ENCODE measurements at regions not wholly inside any gene's neighbourhood (a gene's known extent, or its start where the extent isn't known, plus 50 kb on each side); places are given as distances from the start of the nearest gene placed in this dataset.

DNA sequence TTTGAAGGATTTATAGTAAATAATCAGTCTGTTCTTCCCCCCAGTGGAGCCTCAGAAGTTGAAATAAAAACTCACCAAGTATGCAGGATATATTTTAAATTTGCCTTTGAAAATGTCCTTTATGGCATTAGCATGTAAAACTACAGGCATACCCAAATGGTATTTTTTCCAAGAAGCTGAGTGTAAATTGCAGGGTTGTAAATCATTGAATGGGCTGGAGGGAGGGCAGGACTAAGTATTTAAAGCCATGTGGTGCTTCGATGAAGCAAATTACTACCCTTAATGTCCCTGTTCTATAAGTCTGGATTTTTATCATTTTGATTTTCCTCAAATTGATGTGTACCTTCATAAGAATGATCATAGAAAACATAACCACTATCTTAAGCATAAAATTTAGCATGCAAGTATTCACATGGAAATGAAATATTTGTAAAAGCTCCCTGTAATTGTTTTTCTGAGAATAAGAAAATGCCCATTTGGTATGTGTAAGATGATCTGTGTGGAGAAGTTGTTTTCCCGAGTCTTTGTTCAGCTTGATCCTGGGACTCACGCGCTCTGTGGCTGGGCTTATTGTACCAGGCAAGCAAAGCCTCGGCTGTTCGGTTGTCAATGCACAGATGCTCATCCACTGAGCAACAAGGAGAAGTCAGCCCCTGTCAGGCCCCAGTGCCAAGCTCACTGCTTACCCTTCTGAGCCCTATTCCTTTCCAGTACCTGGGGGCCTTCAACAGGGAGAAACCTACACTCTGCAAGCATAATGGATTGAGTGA, 66.7 kb downstream of the CD164 start:
- ChIA-PET POLR2A (ENCODE audit: unreplicated experiment) (no interaction called here), CTCF (no interaction called here)
- H3K4me1 ChIP-seq (ENCODE audit: insufficient read depth, low read length), result no peaks in the 10 kb centered on the region
- no peaks in the 10 kb centered on the region for H3F3A ChIP-seq (ENCODE audit: low read length, unreplicated experiment)
- TF ChIP-seq EZH2phosphoT487 (IDR thresholded peaks at IDR 0.05; ENCODE audit: borderline replicate concordance, low read length) (no peak), CTCF (conservative IDR thresholded peaks at IDR 0.05; ENCODE audit: low read depth, low read length) (no peak), EZH2 (IDR thresholded peaks at IDR 0.05; ENCODE audit: low read length, unreplicated experiment) (no peak)
- no peak overlapping the region for H3K4me2 ChIP-seq (ENCODE audit: low read length)
- intact Hi-C loops (cut with micrococcal nuclease), result no loop called here
- H3K27me3 ChIP-seq (ENCODE audit: low read length), result no peaks in the 10 kb centered on the region
- no peak for ATAC-seq
- no peak overlapping the region for H3K9ac ChIP-seq (ENCODE audit: low read length)
- no peaks in the 10 kb centered on the region for H3K9me2 ChIP-seq (replicated peaks; ENCODE audit: low read length)
- no peak for DNase-seq
- no peaks in the 10 kb centered on the region for H3K79me2 ChIP-seq (ENCODE audit: low read length)
- no peak overlapping the region for H2AFZ ChIP-seq (ENCODE audit: low read length)
- H3K36me3 ChIP-seq (ENCODE audit: low read depth, low read length), result no peaks in the 10 kb centered on the region
- no peaks in the 10 kb centered on the region for H3K9me3 ChIP-seq (ENCODE audit: low read length)
- H3K4me3 ChIP-seq (ENCODE audit: low read length), result no peak overlapping the region
- BruUV-seq (replicated peaks), result no TSS peak
- H4K20me1 ChIP-seq (ENCODE audit: low read length), result no peaks in the 10 kb centered on the region
- H3K27ac ChIP-seq (ENCODE audit: low read length), result no peak overlapping the region

DNA sequence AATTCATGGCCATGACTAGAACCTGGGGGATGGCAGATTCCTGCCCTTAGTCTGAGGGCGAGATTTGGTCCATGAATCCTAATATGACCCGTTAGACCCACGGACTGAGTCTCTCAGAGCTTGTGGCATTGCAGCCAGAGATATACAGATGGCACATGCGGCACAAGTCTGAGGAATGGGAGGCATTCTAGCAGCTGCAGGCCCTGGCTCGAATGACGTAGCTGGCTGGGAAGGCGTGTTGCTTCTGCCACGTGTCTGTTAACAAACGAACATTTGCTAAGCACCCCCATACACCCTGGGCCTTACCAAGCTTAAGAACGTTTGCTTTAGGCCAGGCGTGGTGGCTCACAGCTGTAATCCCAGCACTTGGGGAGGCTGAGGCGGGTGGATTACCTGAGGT, 68.0 kb downstream of the CD164 start:
- no peak overlapping the region for H3K4me3 ChIP-seq (ENCODE audit: low read length)
- no peaks in the 10 kb centered on the region for H3K9me2 ChIP-seq (replicated peaks; ENCODE audit: low read length)
- intact Hi-C loops (cut with micrococcal nuclease), result no loop called here
- H2AFZ ChIP-seq (ENCODE audit: low read length), result no peak overlapping the region
- ATAC-seq (no peak), DNase-seq (no peak)
- no peaks in the 10 kb centered on the region for H3K9me3 ChIP-seq (ENCODE audit: low read length)
- H3K27ac ChIP-seq (ENCODE audit: low read length), result no peak overlapping the region
- no TSS peak for BruUV-seq (replicated peaks)
- H3K27me3 ChIP-seq (ENCODE audit: low read length), result no peaks in the 10 kb centered on the region
- no peaks in the 10 kb centered on the region for H3K4me1 ChIP-seq (ENCODE audit: insufficient read depth, low read length)
- H3K79me2 ChIP-seq (ENCODE audit: low read length), result no peaks in the 10 kb centered on the region
- no peak overlapping the region for H3K4me2 ChIP-seq (ENCODE audit: low read length)
- POLR2A ChIA-PET (ENCODE audit: unreplicated experiment), result no interaction called here
- H4K20me1 ChIP-seq (ENCODE audit: low read length), result no peaks in the 10 kb centered on the region
- CTCF ChIA-PET, result no interaction called here
- H3K36me3 ChIP-seq (ENCODE audit: low read depth, low read length), result no peaks in the 10 kb centered on the region
- no peaks in the 10 kb centered on the region for H3F3A ChIP-seq (ENCODE audit: low read length, unreplicated experiment)
- H3K9ac ChIP-seq (ENCODE audit: low read length), result no peak overlapping the region
- TF ChIP-seq EZH2phosphoT487 (IDR thresholded peaks at IDR 0.05; ENCODE audit: borderline replicate concordance, low read length) (no peak), EZH2 (IDR thresholded peaks at IDR 0.05; ENCODE audit: low read length, unreplicated experiment) (no peak), CTCF (conservative IDR thresholded peaks at IDR 0.05; ENCODE audit: low read depth, low read length) (no peak)

DNA sequence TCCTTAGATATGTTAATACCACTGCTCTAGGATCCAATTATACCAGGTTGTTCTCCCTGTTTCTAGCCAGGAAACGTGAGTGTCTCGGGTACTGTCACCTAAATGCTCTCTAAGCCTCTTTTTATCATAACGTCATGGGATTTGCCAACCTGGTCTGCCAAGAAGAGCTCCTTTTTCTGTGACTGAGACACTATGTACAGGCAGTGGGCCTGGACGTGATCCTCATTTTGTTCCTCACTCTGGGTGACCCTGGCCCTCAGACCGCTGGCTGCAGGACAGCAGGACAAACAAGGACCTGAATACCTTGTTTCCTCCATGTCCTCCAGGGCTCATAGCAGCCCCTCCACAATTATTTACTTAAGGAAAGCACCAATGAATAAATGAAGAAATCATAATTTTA, 69.1 kb downstream of the CD164 start:
- Histone ChIP-seq H3K9ac (ENCODE audit: low read length) (no peak overlapping the region), H4K20me1 (ENCODE audit: low read length) (no peaks in the 10 kb centered on the region), H3K4me1 (ENCODE audit: insufficient read depth, low read length) (peaks cover 2% of the 10 kb centered on the region), H3K9me2 (replicated peaks; ENCODE audit: low read length) (no peaks in the 10 kb centered on the region), H3F3A (ENCODE audit: low read length, unreplicated experiment) (no peaks in the 10 kb centered on the region), H3K4me2 (ENCODE audit: low read length) (no peak overlapping the region), H3K9me3 (ENCODE audit: low read length) (no peaks in the 10 kb centered on the region), H3K27me3 (ENCODE audit: low read length) (no peaks in the 10 kb centered on the region), H3K4me3 (ENCODE audit: low read length) (no peak overlapping the region), H3K79me2 (ENCODE audit: low read length) (no peaks in the 10 kb centered on the region), H3K36me3 (ENCODE audit: low read depth, low read length) (no peaks in the 10 kb centered on the region), H3K27ac (ENCODE audit: low read length) (no peak overlapping the region), H2AFZ (ENCODE audit: low read length) (no peak overlapping the region)
- TF ChIP-seq EZH2 (IDR thresholded peaks at IDR 0.05; ENCODE audit: low read length, unreplicated experiment) (no peak), EZH2phosphoT487 (IDR thresholded peaks at IDR 0.05; ENCODE audit: borderline replicate concordance, low read length) (no peak), CTCF (conservative IDR thresholded peaks at IDR 0.05; ENCODE audit: low read depth, low read length) (no peak)
- DNase-seq (no peak), ATAC-seq (no peak)
- BruUV-seq (replicated peaks), result no TSS peak
- CTCF ChIA-PET, result no interaction called here
- POLR2A ChIA-PET (ENCODE audit: unreplicated experiment), result no interaction called here
- intact Hi-C loops (cut with micrococcal nuclease), result no loop called here
